GM13977 (cell line): ENCODE measurements at regions not wholly inside any gene's neighbourhood (a gene's known extent, or its start where the extent isn't known, plus 50 kb on each side); places are given as distances from the start of the nearest gene placed in this dataset.
"Not testable (repeated sequence)": the region's sequence is repeated elsewhere in the genome, so short reads cannot be mapped to it uniquely, and the experiment has no call there.

ENCODE experiments used
- DNase-seq: peaks from one replicate; pipeline ENCODE4 v3.0.0; 2012; ENCODE audit warnings: low spot score
- in situ Hi-C: fragments of 300-500 bp; cut with MboI; formaldehyde crosslinking; loops from one replicate; pipeline ENCODE4 v1.12.0; 2022; ENCODE audit warnings: low sequenced_read_pairs, low pct_unique_long_range_greater_than_20kb, mixed read lengths, inconsistent platforms; ENCODE audit not compliant: unreplicated experiment
- TF ChIP-seq, protein P1 (sequence below): IDR thresholded peaks from 2 replicates; pipeline ENCODE4 v1.5.1; 2012; ENCODE audit warnings: mild to moderate bottlenecking, control low read depth; ENCODE audit not compliant: insufficient read depth; ENCODE audit errors: extremely low read depth, missing control alignments

- no peak for DNase-seq
- in situ Hi-C loops: no loop called here
- TF ChIP-seq, protein P1, sequence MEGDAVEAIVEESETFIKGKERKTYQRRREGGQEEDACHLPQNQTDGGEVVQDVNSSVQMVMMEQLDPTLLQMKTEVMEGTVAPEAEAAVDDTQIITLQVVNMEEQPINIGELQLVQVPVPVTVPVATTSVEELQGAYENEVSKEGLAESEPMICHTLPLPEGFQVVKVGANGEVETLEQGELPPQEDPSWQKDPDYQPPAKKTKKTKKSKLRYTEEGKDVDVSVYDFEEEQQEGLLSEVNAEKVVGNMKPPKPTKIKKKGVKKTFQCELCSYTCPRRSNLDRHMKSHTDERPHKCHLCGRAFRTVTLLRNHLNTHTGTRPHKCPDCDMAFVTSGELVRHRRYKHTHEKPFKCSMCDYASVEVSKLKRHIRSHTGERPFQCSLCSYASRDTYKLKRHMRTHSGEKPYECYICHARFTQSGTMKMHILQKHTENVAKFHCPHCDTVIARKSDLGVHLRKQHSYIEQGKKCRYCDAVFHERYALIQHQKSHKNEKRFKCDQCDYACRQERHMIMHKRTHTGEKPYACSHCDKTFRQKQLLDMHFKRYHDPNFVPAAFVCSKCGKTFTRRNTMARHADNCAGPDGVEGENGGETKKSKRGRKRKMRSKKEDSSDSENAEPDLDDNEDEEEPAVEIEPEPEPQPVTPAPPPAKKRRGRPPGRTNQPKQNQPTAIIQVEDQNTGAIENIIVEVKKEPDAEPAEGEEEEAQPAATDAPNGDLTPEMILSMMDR: no peak
Measured at GRCh38 chr14:37711356-37711830, 116.0 kb downstream of the TTC6 start.

GRCh38 chr14:37711831-37712475 is 116.5 kb downstream of the TTC6 start:
- no peak for DNase-seq
- in situ Hi-C loops: no loop called here
- TF ChIP-seq, protein P1: no peak

- DNase-seq, in situ Hi-C loops: not testable (repeated sequence)
Measured at GRCh38 chr14:37712476-37712860, 117.0 kb downstream of the TTC6 start.

DNA sequence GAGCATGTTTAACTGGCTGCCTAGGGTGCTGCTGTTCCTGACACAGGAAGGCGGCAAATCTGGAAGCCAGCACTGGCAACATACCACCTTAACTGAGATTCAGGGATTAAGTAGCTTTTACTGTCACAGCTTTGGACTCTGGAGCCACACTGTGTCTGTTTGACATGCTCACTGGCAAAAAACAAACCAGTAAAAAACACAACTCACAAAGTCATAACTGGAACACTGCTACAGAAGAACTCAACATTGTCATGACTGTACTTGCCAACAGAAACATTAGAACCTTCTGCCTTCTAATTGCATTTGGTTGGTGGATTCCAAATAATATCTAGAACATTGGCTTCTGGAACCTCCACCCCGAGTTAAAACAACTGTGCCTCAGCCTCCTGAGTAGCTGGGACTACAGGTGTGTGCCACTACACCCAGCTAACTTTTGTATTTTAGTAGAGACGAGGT is 117.6 kb downstream of the TTC6 start:
- in situ Hi-C loops: no loop called here
- TF ChIP-seq, protein P1: no peak
- no peak for DNase-seq

- TF ChIP-seq, protein P1: no peak
- no peak for DNase-seq
- in situ Hi-C loops: no loop called here
Measured at GRCh38 chr14:37720131-37720530, 124.7 kb downstream of the TTC6 start.

DNA sequence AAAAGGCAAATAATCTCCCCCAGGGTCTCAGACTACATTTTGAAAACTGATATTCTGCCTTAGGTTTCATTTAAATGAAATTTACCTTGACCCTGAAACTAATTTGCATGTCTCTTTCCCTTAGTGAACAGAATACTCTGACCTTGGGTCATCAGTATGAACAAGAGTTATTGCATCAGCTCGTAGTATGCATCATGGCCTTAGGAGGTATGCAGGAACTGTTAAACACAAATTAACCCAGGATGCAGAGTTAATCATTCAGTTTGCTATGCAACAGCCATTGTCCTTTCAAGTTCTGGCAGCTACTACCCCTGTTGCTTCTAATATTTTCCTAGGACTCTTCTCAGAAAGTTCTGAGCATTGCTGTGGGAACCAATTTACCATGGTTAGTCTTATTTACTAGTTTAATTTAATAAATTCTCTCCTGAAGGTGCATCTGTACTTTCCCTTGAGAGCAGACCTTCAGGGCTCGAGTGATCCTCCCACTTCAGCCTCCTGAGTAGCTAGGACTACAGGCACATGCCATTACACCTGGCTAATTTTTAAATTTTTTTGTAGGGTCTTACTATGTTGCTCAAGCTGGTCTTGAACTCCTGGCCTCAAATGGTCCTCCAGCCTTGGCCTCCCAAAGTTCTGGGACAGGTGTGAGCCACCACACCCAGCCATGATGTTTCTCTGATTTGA is 126.7 kb downstream of the TTC6 start:
- no peak for DNase-seq
- in situ Hi-C loops: no loop called here

GRCh38 chr14:37723515-37723914 is 128.1 kb downstream of the TTC6 start:
- in situ Hi-C loops: no loop called here
- DNase-seq: no peak
- TF ChIP-seq, protein P1: no peak

More for the DNA sequence above, 126.7 kb downstream of the TTC6 start:
- TF ChIP-seq, protein P1: no peak
